GM12865 (cell line): ENCODE measurements at regions not wholly inside any gene's neighbourhood (a gene's known extent, or its start where the extent isn't known, plus 50 kb on each side); places are given as distances from the start of the nearest gene placed in this dataset.

ENCODE experiments used
- DNase-seq: peaks from one replicate; pipeline ENCODE4 v3.0.0; 2010; ENCODE audit warnings: low read depth
- H3K4me3 ChIP-seq: 2 replicates; pipeline ENCODE4 v1.5.1; 2011; ENCODE audit warnings: mild to moderate bottlenecking, low read depth, low read length, control low read depth
- TF ChIP-seq, protein P1 (sequence below): IDR thresholded peaks from 2 replicates; pipeline ENCODE4 v1.5.1; 2011; ENCODE audit warnings: low read length, control low read depth, low read depth, inconsistent platforms; ENCODE audit not compliant: insufficient read depth; ENCODE audit errors: missing control alignments

GRCh38 chr1:95716097-95716496 lies 482.1 kb downstream of the RWDD3 start:
- H3K4me3 ChIP-seq: no peak overlapping the region
- TF ChIP-seq, protein P1, sequence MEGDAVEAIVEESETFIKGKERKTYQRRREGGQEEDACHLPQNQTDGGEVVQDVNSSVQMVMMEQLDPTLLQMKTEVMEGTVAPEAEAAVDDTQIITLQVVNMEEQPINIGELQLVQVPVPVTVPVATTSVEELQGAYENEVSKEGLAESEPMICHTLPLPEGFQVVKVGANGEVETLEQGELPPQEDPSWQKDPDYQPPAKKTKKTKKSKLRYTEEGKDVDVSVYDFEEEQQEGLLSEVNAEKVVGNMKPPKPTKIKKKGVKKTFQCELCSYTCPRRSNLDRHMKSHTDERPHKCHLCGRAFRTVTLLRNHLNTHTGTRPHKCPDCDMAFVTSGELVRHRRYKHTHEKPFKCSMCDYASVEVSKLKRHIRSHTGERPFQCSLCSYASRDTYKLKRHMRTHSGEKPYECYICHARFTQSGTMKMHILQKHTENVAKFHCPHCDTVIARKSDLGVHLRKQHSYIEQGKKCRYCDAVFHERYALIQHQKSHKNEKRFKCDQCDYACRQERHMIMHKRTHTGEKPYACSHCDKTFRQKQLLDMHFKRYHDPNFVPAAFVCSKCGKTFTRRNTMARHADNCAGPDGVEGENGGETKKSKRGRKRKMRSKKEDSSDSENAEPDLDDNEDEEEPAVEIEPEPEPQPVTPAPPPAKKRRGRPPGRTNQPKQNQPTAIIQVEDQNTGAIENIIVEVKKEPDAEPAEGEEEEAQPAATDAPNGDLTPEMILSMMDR: no peak
- no peak for DNase-seq

GRCh38 chr1:95716550-95716949 lies 482.5 kb downstream of the RWDD3 start:
- TF ChIP-seq, protein P1: no peak
- no peak overlapping the region for H3K4me3 ChIP-seq
- DNase-seq: no peak

DNA sequence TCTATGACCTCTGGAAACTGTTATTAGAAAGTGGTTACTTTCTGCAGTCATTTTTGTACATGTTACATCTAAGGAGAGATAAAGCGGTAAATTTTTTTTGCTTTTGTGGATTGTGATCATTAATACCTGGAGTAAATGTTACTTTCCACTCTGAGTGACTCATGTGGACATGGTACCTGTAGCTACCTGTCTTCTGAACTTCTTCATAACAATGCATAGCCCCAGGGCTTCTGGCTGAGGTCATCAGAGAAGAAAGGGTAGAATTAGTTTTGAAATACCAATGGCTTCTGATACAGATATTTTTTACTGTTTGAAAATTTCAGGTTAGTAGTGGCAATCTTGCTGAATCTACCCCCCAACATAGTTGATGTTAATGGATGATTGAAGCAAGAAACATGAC lies 489.3 kb downstream of the RWDD3 start:
- TF ChIP-seq, protein P1: no peak
- H3K4me3 ChIP-seq: no peak overlapping the region
- no peak for DNase-seq

DNA sequence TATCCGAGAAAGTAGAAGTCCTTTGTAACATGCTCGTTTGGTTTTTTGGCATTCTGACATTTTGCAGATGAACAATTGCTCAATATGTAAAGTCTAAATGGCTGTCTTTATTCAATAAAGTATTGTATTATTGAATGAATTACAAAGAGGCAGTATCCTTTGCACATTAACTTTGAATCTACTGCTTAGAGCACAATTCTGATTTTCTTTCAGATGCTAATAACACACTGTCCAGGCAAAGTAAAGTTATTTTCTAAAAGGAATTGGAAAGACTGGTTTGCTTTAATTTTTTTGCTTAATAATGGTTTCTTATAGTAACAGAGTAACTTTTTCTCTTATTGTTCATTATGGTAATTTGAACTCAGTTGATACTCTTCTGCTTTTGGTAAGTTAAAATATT lies 494.8 kb downstream of the RWDD3 start:
- no peak overlapping the region for H3K4me3 ChIP-seq
- no peak for DNase-seq
- TF ChIP-seq, protein P1: no peak

DNA sequence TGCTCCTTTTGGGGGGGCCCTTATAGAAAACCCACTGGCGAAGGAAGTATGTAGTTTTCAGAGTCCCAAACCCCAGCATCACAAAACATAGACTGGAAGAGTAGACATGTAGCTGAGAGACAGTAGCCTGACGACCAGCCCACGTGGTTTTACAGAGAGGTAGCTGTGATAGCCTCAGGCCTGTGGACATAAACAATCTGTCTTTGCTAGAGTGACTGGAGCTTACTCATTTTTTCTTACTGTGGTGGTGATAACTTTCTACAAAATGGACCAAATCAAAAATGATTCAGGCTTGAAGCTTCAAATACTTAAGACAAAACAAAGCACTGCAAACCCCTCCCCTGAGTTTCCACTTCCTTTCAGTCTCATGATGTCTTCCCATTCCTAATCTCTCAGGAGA lies 497.0 kb downstream of the RWDD3 start:
- no peak for DNase-seq

GRCh38 chr1:95731466-95731865 lies 497.5 kb downstream of the RWDD3 start:
- no peak overlapping the region for H3K4me3 ChIP-seq
- TF ChIP-seq, protein P1: no peak
- DNase-seq: no peak

More for the DNA sequence above, 497.0 kb downstream of the RWDD3 start:
- H3K4me3 ChIP-seq: no peak overlapping the region
- TF ChIP-seq, protein P1: no peak

DNA sequence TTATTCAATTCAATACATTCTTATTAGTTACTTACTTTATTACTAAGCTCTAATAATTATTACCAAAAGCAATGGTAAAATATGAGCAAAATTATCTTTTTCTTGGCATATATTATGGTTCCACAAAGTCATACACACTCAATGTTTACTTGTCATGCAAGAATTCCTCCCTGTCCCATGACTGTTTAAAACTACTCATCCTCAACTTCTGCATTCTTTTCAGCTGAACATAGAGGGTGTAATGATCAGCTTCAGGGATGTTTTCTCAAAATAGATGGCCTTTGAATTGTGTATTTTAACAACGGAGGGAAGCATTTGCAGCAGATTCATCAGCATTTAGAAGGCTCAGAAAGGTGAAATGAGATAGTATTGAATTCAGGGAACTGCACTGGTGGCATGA lies 499.0 kb downstream of the RWDD3 start:
- DNase-seq: no peak
- no peak overlapping the region for H3K4me3 ChIP-seq
- TF ChIP-seq, protein P1: no peak
